ENCODE measurements at regions not wholly inside any gene's neighbourhood (a gene's known extent, or its start where the extent isn't known, plus 50 kb on each side); places are given as distances from the start of the nearest gene placed in this dataset.

DNA sequence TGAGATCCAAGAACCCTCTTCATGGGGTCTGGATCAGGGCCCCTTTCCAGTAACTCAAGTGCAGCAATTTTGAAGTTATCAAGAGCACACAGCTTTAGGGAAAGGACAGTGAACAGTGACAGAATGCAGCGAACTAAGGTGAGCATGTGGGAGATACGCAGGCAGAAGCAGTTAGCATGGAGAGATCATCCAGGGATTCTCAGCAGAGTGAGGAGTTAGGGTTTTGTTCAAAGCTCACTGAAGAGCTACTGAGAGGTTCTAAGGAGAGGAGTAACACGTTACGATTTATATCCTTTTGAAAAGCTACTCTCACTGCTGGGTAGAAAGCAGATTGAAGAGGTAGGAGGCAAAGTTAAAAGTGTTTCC, 83.6 kb upstream of the MPP7 start:
- no peak for TF ChIP-seq POLR2A (IDR thresholded peaks at IDR 0.05)
- no peaks in the 10 kb centered on the region for H3K4me1 ChIP-seq (replicated peaks)
- no peak for DNase-seq (ENCODE audit: low spot score)
- WGBS: 59% methylated on average over 4 of the region's 4 CpGs
- H3K4me3 ChIP-seq: no peak overlapping the region
- H3K9me3 ChIP-seq: no peaks in the 10 kb centered on the region
- H3K36me3 ChIP-seq: no peaks in the 10 kb centered on the region
- intact Hi-C loops (cut with DNase I): loop anchor here (10.0 kb wide), 1 partner anchor 832 kb away; no protein-coding TSS in a partner anchor
- no peaks in the 10 kb centered on the region for H3K27me3 ChIP-seq (replicated peaks; ENCODE audit: insufficient read depth)
- H3K27ac ChIP-seq: no peak overlapping the region

DNA sequence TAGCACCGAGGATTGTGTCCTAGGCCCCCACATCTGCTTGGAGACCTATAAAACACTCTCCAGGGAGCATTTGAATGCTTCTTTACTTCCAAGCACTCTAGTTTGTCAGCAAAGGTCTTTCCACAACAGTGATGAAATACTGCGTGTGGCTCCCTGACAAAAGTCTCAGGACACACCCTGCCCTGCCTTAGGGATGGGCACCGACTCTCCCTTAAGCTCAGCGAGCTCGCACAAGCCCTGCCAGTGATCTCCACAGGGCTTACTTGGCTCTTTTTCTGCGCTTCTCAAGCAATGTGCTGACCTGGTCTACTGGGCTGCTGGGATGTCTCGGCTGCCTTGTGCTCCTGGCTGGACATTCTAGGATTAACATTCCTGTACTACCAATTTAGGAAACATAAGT, 84.3 kb upstream of the MPP7 start:
- H3K9me3 ChIP-seq: no peaks in the 10 kb centered on the region
- H3K36me3 ChIP-seq: no peaks in the 10 kb centered on the region
- no peak overlapping the region for H3K27ac ChIP-seq
- DNase-seq (ENCODE audit: low spot score): no peak
- H3K4me1 ChIP-seq (replicated peaks): no peaks in the 10 kb centered on the region
- no peak overlapping the region for H3K4me3 ChIP-seq
- TF ChIP-seq, protein P1, sequence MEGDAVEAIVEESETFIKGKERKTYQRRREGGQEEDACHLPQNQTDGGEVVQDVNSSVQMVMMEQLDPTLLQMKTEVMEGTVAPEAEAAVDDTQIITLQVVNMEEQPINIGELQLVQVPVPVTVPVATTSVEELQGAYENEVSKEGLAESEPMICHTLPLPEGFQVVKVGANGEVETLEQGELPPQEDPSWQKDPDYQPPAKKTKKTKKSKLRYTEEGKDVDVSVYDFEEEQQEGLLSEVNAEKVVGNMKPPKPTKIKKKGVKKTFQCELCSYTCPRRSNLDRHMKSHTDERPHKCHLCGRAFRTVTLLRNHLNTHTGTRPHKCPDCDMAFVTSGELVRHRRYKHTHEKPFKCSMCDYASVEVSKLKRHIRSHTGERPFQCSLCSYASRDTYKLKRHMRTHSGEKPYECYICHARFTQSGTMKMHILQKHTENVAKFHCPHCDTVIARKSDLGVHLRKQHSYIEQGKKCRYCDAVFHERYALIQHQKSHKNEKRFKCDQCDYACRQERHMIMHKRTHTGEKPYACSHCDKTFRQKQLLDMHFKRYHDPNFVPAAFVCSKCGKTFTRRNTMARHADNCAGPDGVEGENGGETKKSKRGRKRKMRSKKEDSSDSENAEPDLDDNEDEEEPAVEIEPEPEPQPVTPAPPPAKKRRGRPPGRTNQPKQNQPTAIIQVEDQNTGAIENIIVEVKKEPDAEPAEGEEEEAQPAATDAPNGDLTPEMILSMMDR (IDR thresholded peaks at IDR 0.05): no peak
- TF ChIP-seq POLR2A (IDR thresholded peaks at IDR 0.05) (no peak), POLR2AphosphoS5 (IDR thresholded peaks at IDR 0.05) (no peak)
- no peaks in the 10 kb centered on the region for H3K27me3 ChIP-seq (replicated peaks; ENCODE audit: insufficient read depth)
- WGBS: 53% methylated on average over 7 of the region's 7 CpGs
- intact Hi-C loops (cut with DNase I): loop anchor here (10.0 kb wide), 1 partner anchor 832 kb away; no protein-coding TSS in a partner anchor

DNA sequence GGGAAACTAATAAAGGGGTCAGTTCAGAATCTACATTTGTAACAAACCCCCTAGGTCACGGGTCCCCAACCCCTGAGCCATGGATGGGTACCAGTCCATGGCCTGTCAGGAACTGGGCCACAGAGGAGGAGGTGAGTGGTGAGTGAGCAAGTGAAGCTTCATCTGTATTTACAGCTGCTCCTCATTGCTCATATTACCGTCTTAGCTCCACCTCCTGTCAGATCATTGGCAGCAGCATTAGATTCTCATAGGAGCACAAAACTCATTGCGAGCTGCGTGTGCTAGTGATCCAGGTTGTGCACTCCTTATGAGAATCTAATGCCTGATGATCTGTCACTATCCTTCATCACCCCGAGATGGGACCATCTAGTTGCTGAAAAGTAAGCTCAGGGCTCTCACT, 88.4 kb upstream of the MPP7 start:
- no peaks in the 10 kb centered on the region for H3K27me3 ChIP-seq (replicated peaks; ENCODE audit: insufficient read depth)
- intact Hi-C loops (cut with DNase I): no loop called here
- H3K9me3 ChIP-seq: no peaks in the 10 kb centered on the region
- no peak overlapping the region for H3K4me3 ChIP-seq
- no peaks in the 10 kb centered on the region for H3K4me1 ChIP-seq (replicated peaks)
- WGBS: 89% methylated on average over 5 of the region's 5 CpGs
- no peak for DNase-seq (ENCODE audit: low spot score)
- no peak overlapping the region for H3K27ac ChIP-seq
- no peaks in the 10 kb centered on the region for H3K36me3 ChIP-seq
- TF ChIP-seq POLR2AphosphoS5 (IDR thresholded peaks at IDR 0.05) (no peak), POLR2A (IDR thresholded peaks at IDR 0.05) (no peak)
- TF ChIP-seq, protein P1 (IDR thresholded peaks at IDR 0.05): no peak

DNA sequence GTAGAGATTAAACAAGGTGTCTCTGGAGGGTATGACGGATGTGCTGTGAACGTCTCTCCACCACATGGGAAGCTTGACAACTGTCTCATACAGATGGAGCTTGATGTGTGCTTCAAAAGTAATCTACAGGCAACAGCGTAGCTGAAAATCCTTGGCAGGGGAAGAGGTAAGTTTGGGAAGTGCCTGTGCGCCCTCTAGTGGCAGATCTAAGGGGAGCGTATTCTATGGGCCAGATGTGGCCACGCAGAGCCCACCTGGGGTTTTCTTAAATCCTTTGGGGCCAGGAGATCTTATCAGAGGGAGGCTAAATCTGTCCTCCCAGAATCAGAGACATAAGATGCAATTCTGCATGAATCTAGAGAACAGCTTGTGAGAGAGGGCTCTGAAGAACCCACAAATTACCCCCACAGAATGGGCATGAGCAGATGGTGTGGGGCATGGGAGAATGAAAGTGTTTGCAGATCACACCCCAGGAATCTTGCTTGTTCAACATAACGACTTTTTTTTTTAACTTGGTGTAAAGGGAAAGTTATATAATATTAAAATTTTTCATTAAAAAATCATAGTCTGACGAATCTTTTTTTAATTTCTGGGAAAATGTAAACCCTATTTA, 91.2 kb upstream of the MPP7 start:
- TF ChIP-seq POLR2AphosphoS5 (IDR thresholded peaks at IDR 0.05) (no peak), POLR2A (IDR thresholded peaks at IDR 0.05) (no peak)
- TF ChIP-seq, protein P1 (IDR thresholded peaks at IDR 0.05): peak; percentile 21 to 72 (median 60)
- Histone ChIP-seq H3K27ac (no peak overlapping the region), H3K9me3 (no peaks in the 10 kb centered on the region), H3K36me3 (no peaks in the 10 kb centered on the region), H3K4me1 (replicated peaks) (no peaks in the 10 kb centered on the region), H3K27me3 (replicated peaks; ENCODE audit: insufficient read depth) (no peaks in the 10 kb centered on the region), H3K4me3 (no peak overlapping the region)
- WGBS: 11% methylated on average over 8 of the region's 8 CpGs
- DNase-seq (ENCODE audit: low spot score): peak; percentile 42
- intact Hi-C loops (cut with DNase I): no loop called here

DNA sequence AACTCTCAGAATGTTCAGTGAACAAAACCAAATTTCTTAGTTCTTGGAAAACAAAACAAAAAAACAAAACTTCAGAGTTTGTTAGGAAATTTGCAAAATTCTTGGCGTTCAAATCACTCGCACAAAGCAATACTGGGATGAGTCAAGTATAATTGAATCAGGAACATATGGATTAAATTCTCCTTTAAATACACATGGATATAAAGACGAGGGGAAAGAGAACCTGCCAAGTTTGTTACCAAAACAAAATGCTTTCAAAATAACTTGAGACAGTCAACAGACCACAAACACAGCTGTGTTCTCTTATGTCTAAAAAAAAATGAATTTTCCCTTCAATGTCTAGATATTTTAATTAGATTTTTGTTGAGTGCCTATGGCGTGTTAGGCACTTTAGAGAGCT, 93.5 kb upstream of the MPP7 start:
- no peaks in the 10 kb centered on the region for H3K9me3 ChIP-seq
- H3K36me3 ChIP-seq: no peaks in the 10 kb centered on the region
- 78% methylated on average over 4 of the region's 4 CpGs for WGBS
- no peak overlapping the region for H3K27ac ChIP-seq
- TF ChIP-seq, protein P1 (IDR thresholded peaks at IDR 0.05): no peak
- no peak for TF ChIP-seq POLR2AphosphoS5 (IDR thresholded peaks at IDR 0.05)
- TF ChIP-seq POLR2A (IDR thresholded peaks at IDR 0.05): no peak
- H3K4me1 ChIP-seq (replicated peaks): no peaks in the 10 kb centered on the region
- H3K4me3 ChIP-seq: no peak overlapping the region
- intact Hi-C loops (cut with DNase I): no loop called here
- H3K27me3 ChIP-seq (replicated peaks; ENCODE audit: insufficient read depth): no peaks in the 10 kb centered on the region
- DNase-seq (ENCODE audit: low spot score): no peak
